ENCODE measurements at regions not wholly inside any gene's neighbourhood (a gene's known extent, or its start where the extent isn't known, plus 50 kb on each side); places are given as distances from the start of the nearest gene placed in this dataset.
A peak's percentile ranks its signal among the peaks of the same experiment; 100 is the strongest.

DNA sequence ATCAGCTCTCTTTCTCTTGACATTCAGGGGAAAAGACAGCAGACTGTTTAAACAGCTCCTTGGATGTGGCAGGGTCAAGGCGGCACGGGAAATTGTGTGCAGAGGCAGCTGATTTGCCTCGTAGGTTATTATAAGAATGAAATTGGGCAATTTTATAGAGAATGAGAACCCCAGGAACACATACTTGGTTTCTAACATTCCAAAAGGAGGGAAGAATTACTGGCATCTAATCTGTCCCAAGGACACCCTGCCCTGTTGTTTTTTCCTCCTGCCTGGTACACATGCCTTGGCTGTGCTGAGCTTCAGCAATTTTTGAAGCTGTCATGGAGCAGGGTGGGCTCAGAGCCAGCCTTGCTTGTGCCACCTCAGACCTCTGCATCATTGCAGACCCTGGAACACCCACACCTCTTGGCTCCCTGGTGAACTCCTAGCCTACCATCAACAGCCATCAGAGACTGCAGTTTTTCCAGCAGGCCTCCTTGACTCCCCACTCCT is 143.6 kb downstream of the BOD1 start:
- no peak for FAIRE-seq
- DNase-seq (ENCODE audit: insufficient read length, low spot score): no peak

DNA sequence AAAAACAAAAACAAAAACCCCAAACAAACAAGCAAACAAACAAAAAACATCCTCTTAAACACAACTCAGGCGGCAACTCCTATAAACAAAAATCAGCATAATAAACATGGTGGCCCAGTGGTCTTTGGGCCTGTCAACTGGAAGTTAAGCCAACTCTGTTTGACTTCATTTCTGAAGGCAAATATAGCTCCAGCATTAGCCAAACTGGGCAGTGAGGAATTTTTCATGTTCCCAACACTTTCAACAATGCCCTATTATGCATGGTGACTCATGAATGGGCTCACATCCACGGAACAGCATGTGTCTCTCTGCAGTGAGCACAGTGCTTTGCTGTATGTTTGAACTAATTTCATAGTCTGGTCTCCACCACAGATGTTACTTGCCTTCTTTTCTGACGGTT is 143.9 kb upstream of the STC2 start:
- FAIRE-seq (peak; percentile 97), DNase-seq (ENCODE audit: insufficient read length, low spot score) (peak; percentile 60)

DNA sequence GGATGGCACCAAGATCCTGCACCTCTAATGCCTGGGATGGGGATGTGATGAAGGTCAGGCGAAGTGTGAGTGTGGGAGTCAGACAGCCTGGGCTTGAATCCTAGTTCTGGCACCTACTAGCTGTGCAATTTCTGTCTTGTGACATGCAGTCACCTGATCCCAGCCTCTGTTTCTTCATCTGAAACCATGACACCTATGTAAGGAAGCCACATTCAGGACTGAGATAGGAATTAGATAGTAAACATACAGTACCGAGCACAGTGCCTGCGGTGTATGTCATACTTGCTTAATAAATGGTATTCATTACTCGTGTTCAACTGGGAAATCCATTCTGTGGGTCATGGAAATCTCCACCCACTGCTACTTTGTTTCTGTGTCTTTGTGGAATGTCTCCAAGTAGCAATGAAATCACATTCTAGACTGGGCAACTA is 140.6 kb upstream of the STC2 start:
- FAIRE-seq (no peak), DNase-seq (ENCODE audit: insufficient read length, low spot score) (no peak)

DNA sequence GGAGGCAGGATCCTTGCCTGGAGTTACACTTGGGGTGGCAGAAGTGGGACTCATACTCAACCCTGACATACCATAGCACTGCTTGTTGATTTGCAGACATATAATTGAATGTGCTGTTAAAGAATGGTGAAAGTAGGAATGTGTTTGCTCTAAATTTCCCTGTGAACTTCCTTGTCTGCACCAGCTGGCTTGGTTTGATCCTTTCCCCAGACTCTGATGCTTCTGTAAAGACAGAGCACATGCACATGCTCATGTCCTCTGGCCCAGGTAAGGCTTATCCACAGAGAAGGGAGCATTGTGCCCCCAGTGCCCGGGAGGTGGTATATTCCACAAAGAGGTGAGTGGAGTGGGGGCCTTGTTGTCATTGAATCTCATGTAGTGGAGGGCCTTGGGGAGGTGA is 138.0 kb upstream of the STC2 start:
- DNase-seq (ENCODE audit: insufficient read length, low spot score) (no peak), FAIRE-seq (no peak)

DNA sequence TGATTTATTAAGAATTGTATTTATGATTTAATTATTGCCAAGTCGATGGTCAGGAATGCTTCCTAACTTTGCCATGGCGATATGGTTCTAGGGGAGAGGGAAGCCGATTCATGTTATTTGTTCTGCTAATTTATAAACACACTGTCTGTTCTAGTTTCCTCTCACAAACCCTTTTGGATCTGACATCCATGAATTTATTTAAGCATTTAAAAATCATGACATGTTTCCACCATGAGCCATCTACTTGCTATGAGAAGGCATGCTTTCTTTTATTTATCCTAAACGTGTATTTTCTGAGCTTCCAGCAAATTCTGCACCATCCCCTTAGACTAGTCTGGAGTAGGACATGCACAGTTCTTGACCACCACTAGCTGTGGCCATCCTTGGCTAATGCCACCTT is 136.6 kb upstream of the STC2 start:
- DNase-seq (ENCODE audit: insufficient read length, low spot score): no peak
- FAIRE-seq: no peak

DNA sequence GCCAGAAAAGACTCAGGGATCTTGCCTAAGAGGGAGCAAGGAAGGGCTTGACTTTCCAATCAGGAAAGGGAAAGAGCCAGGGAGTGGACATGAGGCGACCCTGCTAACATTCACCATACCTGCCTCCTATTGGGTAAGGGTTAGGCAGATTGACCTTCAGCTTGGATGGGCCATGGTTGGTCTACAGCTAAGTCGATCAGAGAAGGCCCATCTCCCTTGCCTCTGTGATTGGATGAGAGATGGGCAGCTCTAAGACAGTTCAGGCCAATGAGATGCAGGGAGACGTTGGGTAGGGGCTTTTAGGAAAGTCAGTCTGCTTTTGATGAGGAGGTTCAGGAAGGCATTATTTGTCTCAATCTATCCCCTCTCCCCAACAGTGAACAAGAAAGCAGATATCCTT is 135.0 kb upstream of the STC2 start:
- DNase-seq (ENCODE audit: insufficient read length, low spot score): no peak
- FAIRE-seq: no peak

DNA sequence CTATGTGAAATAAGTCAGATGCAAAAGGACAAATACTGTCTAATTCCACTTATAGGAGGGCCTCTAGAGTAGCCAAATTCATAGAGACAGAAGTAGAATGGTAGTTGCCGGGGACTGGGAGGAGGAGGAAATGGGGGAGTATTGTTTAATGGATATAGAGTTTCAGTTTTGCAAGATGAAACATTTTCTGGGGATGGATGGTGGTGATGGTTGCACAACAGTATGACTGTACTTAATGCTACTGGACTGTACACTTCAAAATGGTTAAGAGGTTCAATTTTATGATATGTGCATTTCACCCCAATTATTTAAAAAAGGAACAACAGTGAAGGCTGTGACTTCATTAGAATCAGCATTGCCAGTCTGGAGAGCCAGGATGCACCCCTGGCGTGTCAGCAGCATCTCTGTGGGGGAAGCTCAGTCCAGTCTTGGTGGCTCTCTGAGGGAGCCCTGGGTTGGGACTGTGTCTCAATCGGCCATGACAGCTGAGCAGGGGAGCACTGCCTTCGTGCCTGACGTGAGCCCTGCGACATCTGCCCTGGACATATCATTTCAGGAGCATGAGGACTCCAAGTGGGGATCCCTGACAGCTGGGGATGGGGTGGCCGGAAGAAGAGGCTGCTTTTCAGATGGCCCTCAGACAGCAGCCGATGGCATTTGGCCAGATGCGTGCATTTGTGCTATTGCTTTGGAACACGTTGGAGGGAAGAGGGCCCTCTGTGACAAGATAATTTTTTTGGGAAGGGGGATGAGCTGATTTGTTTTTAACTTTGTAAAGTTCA is 130.8 kb upstream of the STC2 start:
- FAIRE-seq (no peak), DNase-seq (ENCODE audit: insufficient read length, low spot score) (no peak)

DNA sequence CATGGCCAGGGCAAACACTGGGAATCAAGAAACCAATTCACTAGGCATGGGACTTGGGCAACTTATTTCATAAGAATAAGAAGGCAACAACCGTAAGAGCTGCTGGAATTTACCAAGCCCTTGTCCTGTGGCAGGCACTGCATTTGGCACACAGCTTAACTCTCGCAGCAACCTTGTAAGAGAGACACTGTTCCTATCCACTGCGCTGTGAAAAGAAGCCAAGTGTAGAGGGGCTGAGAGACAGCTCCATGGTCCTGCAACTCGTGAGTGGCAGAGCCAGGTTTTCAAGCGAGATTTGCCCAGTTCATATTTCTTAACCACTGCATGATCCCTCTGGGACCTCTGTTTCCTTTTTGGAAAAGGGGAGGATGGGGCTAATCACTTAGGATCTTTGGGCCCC is 129.3 kb upstream of the STC2 start:
- DNase-seq (ENCODE audit: insufficient read length, low spot score): no peak

DNA sequence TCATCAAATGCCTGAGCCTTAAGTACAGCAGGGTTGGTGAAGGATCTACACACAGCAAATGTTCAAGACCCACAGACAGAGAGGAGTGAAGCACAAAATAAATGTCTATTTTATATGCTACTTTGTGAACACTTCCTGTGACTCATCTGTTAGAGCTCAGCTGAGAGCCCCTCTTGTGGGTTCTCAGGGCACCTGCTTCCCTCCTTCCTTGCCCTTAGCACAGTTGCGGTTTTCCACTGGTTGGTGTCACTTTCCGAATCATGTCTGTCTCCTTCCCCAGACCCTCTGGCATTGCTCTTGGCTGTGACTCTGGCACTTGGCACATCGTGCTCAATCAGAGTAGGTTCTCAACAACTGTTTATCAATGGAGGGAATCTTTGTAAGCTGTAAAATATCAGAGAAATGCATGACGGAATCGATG is 128.5 kb upstream of the STC2 start:
- FAIRE-seq (peak; percentile 81), DNase-seq (ENCODE audit: insufficient read length, low spot score) (peak; percentile 50)

More for the DNA sequence above, 129.3 kb upstream of the STC2 start:
- no peak for FAIRE-seq

DNA sequence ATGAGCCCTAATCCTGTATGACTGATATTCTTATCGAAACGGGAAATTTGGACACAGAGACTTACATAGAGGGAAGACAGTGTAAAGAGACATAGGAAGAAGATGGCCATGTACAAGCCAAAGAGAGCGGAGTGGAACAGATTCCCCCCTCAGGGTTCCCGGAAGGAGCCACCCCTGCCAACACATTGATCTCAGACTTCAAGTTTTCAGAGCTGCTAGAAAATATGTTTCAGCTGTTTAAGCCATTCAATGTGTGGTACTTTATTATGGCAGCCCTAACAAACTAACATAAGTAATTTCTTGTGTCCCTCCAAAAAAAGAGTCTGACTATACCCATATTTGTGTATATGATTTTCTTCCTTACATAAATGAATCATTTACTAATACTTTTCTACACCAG is 128.0 kb upstream of the STC2 start:
- FAIRE-seq (no peak), DNase-seq (ENCODE audit: insufficient read length, low spot score) (no peak)

DNA sequence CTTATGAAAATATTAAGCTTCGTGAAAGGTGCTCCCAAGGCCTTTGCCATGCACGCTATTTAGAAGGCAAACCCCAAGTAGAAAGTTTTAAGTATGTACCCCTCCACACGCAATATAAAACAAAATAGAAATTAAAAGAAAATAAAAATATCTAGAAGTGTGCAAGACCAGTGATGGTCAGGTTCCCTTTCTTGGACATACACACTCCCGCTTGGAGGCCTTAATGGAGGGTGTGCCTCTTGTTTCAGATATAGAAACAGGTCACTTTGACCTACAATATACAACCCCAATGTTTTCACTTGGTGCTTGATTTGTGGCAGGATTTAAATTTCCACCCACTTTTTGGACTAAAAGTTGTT is 127.4 kb upstream of the STC2 start:
- no peak for DNase-seq (ENCODE audit: insufficient read length, low spot score)
- no peak for FAIRE-seq

DNA sequence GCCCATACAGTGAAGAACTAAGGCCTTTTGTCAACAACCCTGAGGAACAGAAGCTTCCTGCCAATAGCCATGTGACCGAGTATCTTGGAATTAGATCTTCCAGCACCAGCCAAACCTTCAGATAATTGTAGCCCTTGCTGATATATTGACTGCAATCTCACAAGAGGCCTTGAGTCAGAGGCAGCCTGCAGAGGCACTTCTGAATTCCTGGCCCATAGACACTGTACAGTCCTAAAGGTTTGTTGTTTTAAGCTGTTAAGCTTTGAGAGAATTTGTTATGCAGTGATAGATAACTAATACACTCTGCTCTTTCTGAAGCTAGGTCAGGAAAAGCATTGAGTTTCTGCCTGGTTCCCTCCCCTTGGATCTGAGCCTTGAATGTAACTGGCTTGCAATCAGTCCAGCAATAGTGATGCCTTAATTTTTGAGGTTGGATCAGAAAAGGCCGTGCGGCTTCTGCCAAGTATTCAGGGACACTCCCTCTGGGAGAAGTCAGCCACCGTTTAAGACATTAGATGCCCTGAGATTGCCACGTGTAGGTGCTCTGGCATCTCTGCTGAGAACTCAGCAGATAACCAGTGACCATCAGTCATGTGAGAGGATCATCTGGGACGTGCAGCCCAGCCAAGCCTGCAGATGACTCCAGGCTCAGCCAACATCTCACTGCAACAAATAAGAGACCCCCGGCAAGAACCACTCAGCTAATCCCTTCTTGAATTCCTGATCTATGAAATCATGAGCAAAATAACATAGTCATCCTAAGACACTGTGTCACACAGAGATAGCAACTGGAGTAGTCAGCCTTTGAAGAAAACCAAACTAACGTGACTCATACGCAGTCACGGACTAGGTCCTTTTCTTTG is 126.8 kb upstream of the STC2 start:
- DNase-seq (ENCODE audit: insufficient read length, low spot score) (peak; percentile 88), FAIRE-seq (no peak)

DNA sequence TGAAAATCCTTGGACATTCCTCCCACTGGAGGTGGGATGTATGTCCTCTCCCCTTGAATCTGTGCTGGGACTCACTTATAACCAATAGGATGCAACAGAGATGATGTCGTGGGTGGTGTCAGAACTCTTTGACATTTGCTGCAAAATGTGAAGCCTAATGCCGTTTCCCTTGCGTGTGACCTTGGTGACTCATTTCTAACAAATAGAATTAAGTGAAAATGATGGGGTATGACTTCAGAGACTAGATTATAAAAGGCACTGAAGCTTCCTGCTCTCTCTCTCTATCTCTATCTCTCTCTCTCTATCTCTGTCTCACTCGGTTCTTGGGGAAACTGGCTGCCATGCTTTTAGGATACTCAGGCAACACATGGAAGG is 126.1 kb upstream of the STC2 start:
- FAIRE-seq: no peak
- DNase-seq (ENCODE audit: insufficient read length, low spot score): no peak

DNA sequence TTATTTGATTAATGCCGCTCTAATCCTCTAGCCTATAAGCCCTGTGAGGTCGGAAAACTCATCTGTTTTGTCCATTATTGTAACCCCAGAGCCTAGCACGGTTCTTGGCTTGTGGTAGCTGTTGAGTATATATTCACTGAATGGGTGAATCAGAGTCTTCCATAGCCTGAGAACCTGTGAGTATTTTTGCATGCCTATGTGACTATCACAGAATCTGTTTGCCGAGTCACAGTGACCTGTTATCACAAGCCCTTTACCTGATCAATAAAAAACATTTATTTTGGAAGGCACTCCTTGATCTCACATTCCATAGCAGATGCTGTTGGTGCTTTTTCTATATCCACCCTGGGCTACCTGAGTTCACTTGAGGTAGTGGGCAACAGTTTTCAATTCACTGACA is 125.0 kb upstream of the STC2 start:
- DNase-seq (ENCODE audit: insufficient read length, low spot score) (no peak), FAIRE-seq (no peak)

DNA sequence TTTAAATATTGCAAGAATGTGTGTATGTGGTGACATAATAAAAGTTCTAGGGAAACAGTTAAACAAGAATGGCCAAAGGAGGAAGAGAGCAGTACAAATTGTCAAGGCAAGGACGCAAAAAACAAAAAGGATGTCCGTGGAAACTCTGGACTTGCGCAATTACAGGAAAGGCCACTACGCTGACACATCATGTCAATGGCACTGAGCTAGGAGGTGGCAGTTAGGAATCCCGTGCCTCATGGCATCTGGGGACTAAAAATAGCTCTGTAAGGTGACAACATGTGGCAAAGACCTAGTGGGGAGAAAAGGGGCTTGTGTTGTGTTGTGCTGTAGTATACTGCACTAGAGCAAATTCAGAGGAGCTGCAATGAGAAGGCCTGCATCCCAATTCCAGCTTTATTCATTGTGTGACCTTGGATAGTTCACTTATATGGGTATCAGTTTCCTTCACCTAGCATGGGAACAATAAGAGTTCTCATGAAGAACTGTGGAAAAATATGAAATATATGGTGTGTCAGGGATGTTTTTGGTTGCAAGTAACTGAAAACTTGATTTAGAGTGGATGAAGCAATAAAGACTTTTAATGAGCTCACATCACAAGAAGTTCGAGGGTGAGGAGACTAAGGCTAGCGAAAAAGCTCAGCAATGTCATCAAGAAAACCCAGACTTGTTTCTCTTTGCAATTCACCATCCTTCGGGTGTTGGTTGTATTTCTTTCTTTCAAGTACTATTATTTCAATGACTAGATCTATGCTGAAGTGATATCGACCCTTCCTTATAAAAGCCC is 124.1 kb upstream of the STC2 start:
- FAIRE-seq: no peak
- no peak for DNase-seq (ENCODE audit: insufficient read length, low spot score)

DNA sequence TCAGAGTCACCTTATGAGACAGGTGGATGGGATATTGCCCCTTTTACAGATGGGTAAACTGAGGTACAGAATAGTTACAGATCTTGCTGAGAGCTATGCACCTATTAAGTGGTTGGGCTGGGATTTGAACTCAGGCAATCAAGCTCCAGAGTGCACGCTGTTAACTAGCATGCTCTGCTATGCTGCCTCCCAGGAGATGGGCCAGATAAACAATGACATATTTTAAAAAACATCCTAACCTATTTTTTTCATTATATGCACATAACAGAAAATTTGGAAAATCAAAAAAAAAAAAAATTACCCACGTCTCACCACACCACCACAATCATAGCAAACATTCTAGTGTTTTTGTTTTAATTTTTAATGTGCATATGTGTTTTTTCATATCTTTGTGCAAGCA is 123.4 kb upstream of the STC2 start:
- FAIRE-seq (no peak), DNase-seq (ENCODE audit: insufficient read length, low spot score) (no peak)

DNA sequence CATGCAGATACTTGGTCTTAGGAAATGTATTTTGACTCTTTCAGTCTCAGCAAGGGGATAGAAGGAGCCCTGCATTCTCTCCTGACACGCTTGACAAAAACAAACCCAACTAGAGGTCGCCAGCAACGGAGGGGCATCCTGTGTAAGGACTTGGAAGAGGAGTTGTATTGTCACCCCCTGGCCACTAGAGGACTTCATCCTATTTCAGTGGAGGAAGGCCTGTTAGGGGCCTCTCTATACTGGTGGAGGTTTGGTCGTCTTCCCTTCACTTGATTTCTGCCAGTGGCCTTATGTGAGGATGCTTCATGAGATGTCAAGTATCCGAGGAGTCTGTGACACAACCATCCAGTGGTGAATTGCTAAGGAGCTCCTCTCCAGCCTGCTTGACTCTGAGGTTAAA is 122.8 kb upstream of the STC2 start:
- DNase-seq (ENCODE audit: insufficient read length, low spot score) (no peak), FAIRE-seq (no peak)

DNA sequence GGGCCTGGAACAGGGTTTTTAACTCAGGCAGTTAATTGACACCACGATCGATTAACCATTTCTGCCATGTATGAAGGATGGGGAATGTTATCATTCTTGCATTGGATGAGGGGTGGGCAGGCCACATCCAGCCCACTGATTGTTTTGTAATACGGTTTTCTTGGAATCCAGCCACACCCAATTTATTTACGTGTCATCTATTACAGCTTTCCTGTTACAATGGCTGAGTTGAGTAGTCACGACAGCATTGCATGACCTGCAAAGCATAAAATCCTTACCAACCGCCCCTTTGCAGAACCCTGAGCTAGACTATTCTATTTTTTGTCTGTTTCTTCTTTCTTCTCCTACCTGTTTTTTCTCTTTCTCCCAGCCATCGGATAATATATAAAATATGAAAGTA is 122.0 kb upstream of the STC2 start:
- FAIRE-seq: no peak
- no peak for DNase-seq (ENCODE audit: insufficient read length, low spot score)

DNA sequence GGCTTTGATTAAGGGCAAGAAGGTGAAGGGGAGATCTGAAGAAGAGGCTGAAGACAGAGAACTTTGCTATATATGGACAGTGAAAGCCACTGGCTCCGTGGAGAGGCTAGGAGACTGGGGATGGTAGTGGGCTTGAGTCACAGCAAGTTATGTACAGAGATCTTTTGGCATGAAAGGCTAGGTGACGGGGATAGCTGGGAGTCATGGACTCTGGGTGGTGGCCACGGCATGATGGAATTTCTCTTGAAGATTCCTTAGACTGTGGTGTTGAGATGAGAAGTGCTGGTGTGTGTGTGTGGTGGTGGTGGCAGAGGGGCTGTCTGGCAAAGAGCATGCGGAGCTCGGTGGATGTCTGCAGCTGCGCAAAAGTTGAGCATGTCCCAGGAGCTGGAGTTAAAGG is 120.6 kb upstream of the STC2 start:
- FAIRE-seq: no peak
- DNase-seq (ENCODE audit: insufficient read length, low spot score): no peak

DNA sequence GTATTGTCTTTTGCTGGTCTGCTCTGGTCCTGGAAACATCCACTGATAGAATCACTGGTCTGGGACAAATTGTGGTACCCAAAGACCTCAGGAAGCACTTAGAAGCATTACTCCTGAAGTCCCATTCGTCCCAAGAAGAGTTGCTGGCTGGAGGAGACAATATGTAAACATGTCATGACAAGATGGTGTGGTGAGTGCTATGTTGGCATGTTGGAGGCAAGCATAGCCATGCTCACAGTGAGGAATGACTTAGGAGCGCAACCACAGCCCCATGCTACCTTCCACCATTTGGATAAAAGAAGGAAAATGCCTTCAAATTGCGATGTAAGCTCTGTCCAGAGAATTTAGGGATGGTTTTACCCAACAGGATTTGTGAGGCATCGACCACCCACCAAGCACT is 115.8 kb upstream of the STC2 start:
- FAIRE-seq (no peak), DNase-seq (ENCODE audit: insufficient read length, low spot score) (no peak)

DNA sequence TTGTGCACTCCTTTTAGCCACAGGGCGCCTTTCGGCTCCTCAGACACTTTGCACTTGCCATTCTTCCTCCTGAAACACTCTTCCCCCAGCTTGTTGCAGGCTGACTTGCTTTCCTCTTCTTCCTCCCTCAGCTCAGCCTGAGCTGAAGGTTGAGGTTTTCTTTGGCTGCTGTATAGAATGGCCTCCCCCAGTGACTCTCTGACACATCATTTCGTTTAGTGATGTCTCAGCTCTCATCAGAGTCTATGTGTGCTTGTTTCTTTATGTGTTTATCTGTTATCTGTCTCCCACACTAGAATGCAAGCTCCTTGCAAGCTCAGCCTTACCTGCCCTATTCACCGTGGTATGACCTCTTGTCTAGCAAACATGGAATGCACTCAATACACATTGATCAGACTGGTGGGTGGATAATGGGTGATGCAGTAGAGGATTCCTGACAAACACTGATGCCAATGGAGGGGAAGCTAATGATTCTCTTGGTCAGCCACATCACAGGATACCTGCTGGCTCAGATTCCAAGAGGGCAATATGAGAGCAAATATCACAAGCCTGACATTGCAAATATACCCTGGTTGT is 112.9 kb upstream of the STC2 start:
- FAIRE-seq (no peak), DNase-seq (ENCODE audit: insufficient read length, low spot score) (no peak)

Measured in HTR-8/SVneo (cell line).